GM12878 (cell line): ENCODE measurements at regions not wholly inside any gene's neighbourhood (a gene's known extent, or its start where the extent isn't known, plus 50 kb on each side); places are given as distances from the start of the nearest gene placed in this dataset.

Experiments
- ATAC-seq: fragments of 200-7000 bp; cut with Tn5 transposase; 3 replicates; pipeline ENCODE4 v1.9.1; 2020; ENCODE audit warnings: mild to moderate bottlenecking, moderate library complexity
- BruUV-seq: library from RNA; stranded (reverse); fragments of 400-500 nt; replicated peaks from 2 replicates; lab custom pipeline; 2021; lab: Mats Ljungman, UMichigan
- CTCF ChIA-PET: fragments of 300-600 bp; sonication (Branson Sonifier 250); formaldehyde crosslinking; extraction: SDS; loops from one replicate; lab custom pipeline; 2021; ENCODE audit warnings: inconsistent platforms; lab: Yijun Ruan, JAX
- POLR2A ChIA-PET: fragments of 350-600 bp; formaldehyde crosslinking; extraction: SDS; loops from one replicate; lab custom pipeline; 2021; ENCODE audit warnings: inconsistent platforms; lab: Charles Lee
- RAD21 ChIA-PET: fragments of 300-600 bp; sonication (Branson Sonifier 250); formaldehyde crosslinking; loops from one replicate; lab custom pipeline; 2023; ENCODE audit warnings: antibody characterized with exemption; ENCODE audit not compliant: unreplicated experiment; lab: Charles Lee
- SMC1A ChIA-PET: fragments of 300-600 bp; sonication (Branson Sonifier 250); formaldehyde crosslinking; loops from one replicate; lab custom pipeline; 2023; ENCODE audit not compliant: unreplicated experiment, uncharacterized antibody; lab: Charles Lee
- DNase-seq: peaks from one replicate; pipeline ENCODE4 v3.0.0-alpha.2; 2011; ENCODE audit warnings: low read depth, low spot score
- FAIRE-seq: peaks from 3 replicates; lab custom pipeline; 2011; peaks lifted over from hg19 to GRCh38; lab: Jason Lieb, UNC
- H2AFZ ChIP-seq: 2 replicates; pipeline ENCODE4 v1.6.0; 2011; ENCODE audit warnings: low read depth, low read length, control low read depth; ENCODE audit not compliant: control insufficient read depth
- H3K27ac ChIP-seq: 2 replicates; pipeline ENCODE4 v1.5.1; 2011; ENCODE audit warnings: control low read depth; ENCODE audit not compliant: control insufficient read depth, insufficient read depth
- H3K27me3 ChIP-seq, 2 experiments: replicated peaks in 1 of 2; 2 replicates each; pipeline versions ENCODE4 v1.6.0 to v1.6.1; 2011; ENCODE audit warnings: low read length in 1 of 2; ENCODE audit not compliant: control insufficient read depth in 2 of 2, insufficient read depth in 2 of 2
- H3K36me3 ChIP-seq, 2 experiments: 2 replicates each; pipeline ENCODE4 v1.5.1; 2011; ENCODE audit warnings: low read length in 1 of 2; ENCODE audit not compliant: control insufficient read depth in 2 of 2, insufficient read depth in 2 of 2
- H3K4me1 ChIP-seq: 2 replicates; pipeline ENCODE4 v1.6.1; 2011; ENCODE audit warnings: mild to moderate bottlenecking, low read length, moderate library complexity, mixed read lengths; ENCODE audit not compliant: control insufficient read depth, insufficient read depth
- H3K4me2 ChIP-seq: 2 replicates; pipeline ENCODE4 v1.6.0; 2011; ENCODE audit warnings: control low read depth; ENCODE audit not compliant: control insufficient read depth, insufficient read depth
- H3K4me3 ChIP-seq: fragments of 200-600 bp; sonication (generic); 2 replicates; pipeline ENCODE4 v1.5.1; 2016
- H3K79me2 ChIP-seq: 2 replicates; pipeline ENCODE4 v1.6.0; 2011; ENCODE audit warnings: low read length; ENCODE audit not compliant: control insufficient read depth, insufficient read depth
- H3K9ac ChIP-seq: 2 replicates; pipeline ENCODE4 v1.8.0; 2011; ENCODE audit warnings: low read length, control low read depth, mixed read lengths; ENCODE audit not compliant: control insufficient read depth, insufficient read depth
- H3K9me3 ChIP-seq: replicated peaks from 3 replicates; pipeline ENCODE4 v1.5.1; 2011; ENCODE audit warnings: mild to moderate bottlenecking, low read length; ENCODE audit not compliant: control insufficient read depth, insufficient read depth
- H4K20me1 ChIP-seq: 2 replicates; pipeline ENCODE4 v1.6.0; 2011; ENCODE audit not compliant: control insufficient read depth, insufficient read depth
- LARP7 ChIP-seq: fragments of 450-650 bp; IDR thresholded peaks from 2 replicates; pipeline ENCODE4 v1.6.1; 2017; ENCODE audit warnings: mild to moderate bottlenecking
- MXI1 ChIP-seq: fragments of 150-350 bp; IDR thresholded peaks from 2 replicates; pipeline ENCODE4 v1.6.1; 2011; ENCODE audit warnings: low read depth, mild to moderate bottlenecking, inconsistent platforms, low read length, improper control_type of control experiment
- RELB ChIP-seq: fragments of 450-650 bp; IDR thresholded peaks from 2 replicates; pipeline ENCODE4 v1.6.1; 2017; ENCODE audit warnings: low read depth, mild to moderate bottlenecking, moderate library complexity
- STAT1 ChIP-seq: fragments of 450-650 bp; conservative IDR thresholded peaks from 2 replicates; pipeline ENCODE4 v1.6.1; 2014; ENCODE audit warnings: antibody characterized with exemption, mild to moderate bottlenecking
- YBX1 ChIP-seq: fragments of 450-650 bp; IDR thresholded peaks from 2 replicates; pipeline ENCODE4 v1.6.1; 2016; ENCODE audit warnings: antibody characterized with exemption
- ZBED1 ChIP-seq: IDR thresholded peaks from 2 replicates; pipeline ENCODE4 v1.6.1; 2016; ENCODE audit warnings: borderline replicate concordance
- WGBS: methylation state at CpG from one replicate; pipeline ENCODE4 v1.1.6; 2016; ENCODE audit warnings: low lambda C conversion rate; ENCODE audit not compliant: insufficient replicate concordance, insufficient coverage; ENCODE audit errors: missing lambda C conversion rate; 5-methylcytosine and 5-hydroxymethylcytosine counted together
- in situ Hi-C: fragments of 300-500 bp; cut with MboI; formaldehyde crosslinking; loops from 9 replicates; pipeline ENCODE4 v1.14.3; 2018; ENCODE audit warnings: mixed read lengths
- intact Hi-C: fragments of 100-400 bp; cut with micrococcal nuclease; formaldehyde crosslinking; loops from one replicate; pipeline ENCODE4 v1.14.2; 2022; ENCODE audit not compliant: unreplicated experiment

- ChIA-PET SMC1A (interaction anchor here (0.6 kb wide), 1 partner anchor 464 kb away, joined by 3 read pairs; no protein-coding TSS in a partner anchor), RAD21 (interaction anchor here (0.6 kb wide), 1 partner anchor 178 kb away, joined by 3 read pairs; no protein-coding TSS in a partner anchor), POLR2A (no interaction called here), CTCF (no interaction called here)
- no peak overlapping the region for H3K4me2 ChIP-seq
- no peak for DNase-seq
- H4K20me1 ChIP-seq = no peaks in the 10 kb centered on the region
- no peaks in the 10 kb centered on the region for H3K79me2 ChIP-seq
- intact Hi-C loops (no loop called here), in situ Hi-C loops (no loop called here)
- no peak for ATAC-seq
- H3K4me3 ChIP-seq = no peak overlapping the region
- no TSS peak for BruUV-seq
- 59% methylated on average over 10 of the region's 10 CpGs for WGBS
- no peak overlapping the region for H3K27ac ChIP-seq
- no peak for FAIRE-seq
- no peaks in the 10 kb centered on the region for H3K27me3 ChIP-seq
- H3K36me3 ChIP-seq = no peaks in the 10 kb centered on the region
- no peak overlapping the region for H2AFZ ChIP-seq
- no peak overlapping the region for H3K9ac ChIP-seq
- no peaks in the 10 kb centered on the region for H3K9me3 ChIP-seq
- TF ChIP-seq RELB (no peak), MXI1 (no peak)
- H3K4me1 ChIP-seq = peaks cover 4% of the 10 kb centered on the region
Measured at GRCh38 chr20:24737212-24737850, 211.7 kb upstream of the CST7 start.

- DNase-seq = no peak
- H3K4me3 ChIP-seq = no peak overlapping the region
- TF ChIP-seq ZBED1 = no peak
- TF ChIP-seq YBX1 = no peak
- TF ChIP-seq LARP7 = no peak
- TF ChIP-seq STAT1 = no peak
- H3K79me2 ChIP-seq = no peaks in the 10 kb centered on the region
- POLR2A ChIA-PET = no interaction called here
- peaks cover 4% of the 10 kb centered on the region for H3K4me1 ChIP-seq
- RAD21 ChIA-PET = no interaction called here
- in situ Hi-C loops (no loop called here), intact Hi-C loops (no loop called here)
- H3K36me3 ChIP-seq = no peaks in the 10 kb centered on the region
- H3K27me3 ChIP-seq = no peaks in the 10 kb centered on the region
- H2AFZ ChIP-seq = peak overlapping the region; percentile 87; the same call in 1 of the 2 replicates
- no peak for FAIRE-seq
- H3K9ac ChIP-seq = no peak overlapping the region
- no peak overlapping the region for H3K4me2 ChIP-seq
- H3K9me3 ChIP-seq = no peaks in the 10 kb centered on the region
- no peak overlapping the region for H3K27ac ChIP-seq
- no TSS peak for BruUV-seq
- 81% methylated on average over 7 of the region's 9 CpGs for WGBS
- CTCF ChIA-PET = no interaction called here
- no peak for ATAC-seq
- H4K20me1 ChIP-seq = no peaks in the 10 kb centered on the region
- SMC1A ChIA-PET = interaction anchor here (0.6 kb wide), 1 partner anchor 463 kb away, joined by 3 read pairs; no protein-coding TSS in a partner anchor
Measured at GRCh38 chr20:24738058-24738775, 210.9 kb upstream of the CST7 start.
